HG03442 (cell line): ENCODE measurements at regions not wholly inside any gene's neighbourhood (a gene's known extent, or its start where the extent isn't known, plus 50 kb on each side); places are given as distances from the start of the nearest gene placed in this dataset.
"Not testable (repeated sequence)": the region's sequence is repeated elsewhere in the genome, so short reads cannot be mapped to it uniquely, and the experiment has no call there.

Experiments
- ATAC-seq: cut with Tn5 transposase; IDR thresholded peaks from one replicate; pipeline ENCODE4 v1.9.1; 2021; ENCODE audit warnings: mild to moderate bottlenecking, moderate library complexity; ENCODE audit not compliant: unreplicated experiment

DNA sequence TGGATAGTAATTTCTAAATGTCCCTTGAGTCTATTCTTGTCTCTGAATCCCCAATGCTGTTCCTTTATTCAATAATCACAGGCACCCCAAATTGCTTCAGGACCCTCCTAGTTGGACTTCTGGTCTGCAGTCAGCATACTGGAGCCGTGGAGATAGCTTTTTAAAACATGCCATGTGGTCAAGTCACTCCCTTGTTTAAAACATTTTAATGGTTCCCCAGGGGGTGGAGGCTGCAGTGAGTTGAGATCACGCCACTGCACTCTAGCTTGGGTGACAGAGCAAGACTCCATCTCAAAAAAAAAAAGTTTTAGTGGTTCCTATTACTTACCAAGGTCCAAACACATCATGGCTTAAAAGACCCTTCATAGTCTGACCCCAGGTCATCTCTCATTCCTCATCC, 220.3 kb downstream of the ADAMTS15 start:
- ATAC-seq, result no peak

GRCh38 chr11:130670200-130670599, 221.8 kb downstream of the ADAMTS15 start:
- ATAC-seq, result no peak

DNA sequence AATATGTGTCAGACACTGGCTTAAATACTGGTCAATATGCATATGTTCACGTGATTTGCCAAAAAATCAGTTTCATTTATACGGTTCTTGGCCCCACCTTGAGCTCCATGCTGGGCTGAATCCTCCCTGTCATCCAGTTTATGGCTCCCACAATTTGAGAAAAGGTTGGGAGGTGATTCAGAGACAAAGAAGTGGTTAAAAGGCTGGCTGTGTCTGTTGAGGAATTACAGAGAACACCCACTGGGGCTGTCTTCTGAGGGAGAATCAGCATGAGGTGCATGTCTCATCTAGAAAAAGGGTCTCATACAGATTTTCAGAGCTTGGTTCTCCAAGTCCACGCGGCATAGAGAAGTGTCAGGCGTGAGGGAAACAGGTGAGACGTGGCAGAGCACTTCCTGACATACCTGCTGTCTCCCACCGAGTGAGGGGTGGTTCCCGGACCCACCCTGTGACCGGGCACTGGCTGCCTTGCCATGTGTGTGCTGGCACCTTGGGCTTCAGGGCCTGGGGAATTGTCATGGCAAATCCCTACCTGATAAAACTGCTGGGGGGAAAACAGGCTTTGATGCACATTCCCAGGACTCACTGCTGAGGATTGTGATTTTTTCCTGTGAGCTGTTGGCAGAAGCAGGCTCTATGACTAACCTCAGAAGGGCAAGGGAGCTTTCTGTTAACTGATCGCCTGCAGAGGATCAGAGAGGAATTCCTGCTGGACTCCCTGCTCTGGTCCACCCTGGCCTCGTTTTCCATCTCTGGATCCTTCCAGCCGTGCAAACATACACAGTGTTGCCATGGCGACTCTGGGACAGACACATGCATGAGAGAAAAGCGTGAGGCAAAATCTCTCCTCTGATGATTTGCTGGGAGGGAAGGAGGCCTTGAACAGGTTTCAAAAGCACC, 223.6 kb downstream of the ADAMTS15 start:
- no peak for ATAC-seq

DNA sequence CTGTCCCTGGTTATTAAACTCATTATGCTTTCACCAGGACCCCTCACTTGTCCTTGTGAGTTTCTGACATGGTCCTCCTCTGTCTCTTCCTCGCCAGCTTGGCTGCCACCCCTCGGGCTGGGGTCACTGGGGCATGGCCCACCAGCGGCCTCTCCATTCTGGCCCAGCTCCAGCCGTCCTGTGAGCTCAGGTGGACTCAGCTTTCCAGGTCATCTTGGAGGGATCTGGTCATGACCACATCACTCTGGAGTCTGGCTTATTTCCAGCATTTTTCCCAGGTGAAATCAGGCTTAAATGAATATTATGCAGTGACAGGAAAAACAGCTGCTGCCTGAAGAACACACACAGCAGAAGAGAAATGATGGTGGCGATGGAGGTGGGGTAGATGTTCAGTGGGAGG, 224.5 kb downstream of the ADAMTS15 start:
- ATAC-seq, result no peak

GRCh38 chr11:130673698-130674097, 225.3 kb downstream of the ADAMTS15 start:
- ATAC-seq, result no peak

- no peak for ATAC-seq
These were observed 226.4 kb downstream of the ADAMTS15 start for GRCh38 chr11:130674686-130675308.

GRCh38 chr11:130675371-130675821, 227.0 kb downstream of the ADAMTS15 start:
- ATAC-seq, result no peak

- ATAC-seq, result no peak
These were observed 227.5 kb downstream of the ADAMTS15 start for GRCh38 chr11:130675917-130676316.

GRCh38 chr11:130677486-130678153, 229.2 kb downstream of the ADAMTS15 start:
- no peak for ATAC-seq

- no peak for ATAC-seq
These were observed 230.8 kb downstream of the ADAMTS15 start for GRCh38 chr11:130679247-130679646.

- ATAC-seq, result not testable (repeated sequence)
These were observed 233.8 kb downstream of the SNX19 start for GRCh38 chr11:130682471-130682870.

DNA sequence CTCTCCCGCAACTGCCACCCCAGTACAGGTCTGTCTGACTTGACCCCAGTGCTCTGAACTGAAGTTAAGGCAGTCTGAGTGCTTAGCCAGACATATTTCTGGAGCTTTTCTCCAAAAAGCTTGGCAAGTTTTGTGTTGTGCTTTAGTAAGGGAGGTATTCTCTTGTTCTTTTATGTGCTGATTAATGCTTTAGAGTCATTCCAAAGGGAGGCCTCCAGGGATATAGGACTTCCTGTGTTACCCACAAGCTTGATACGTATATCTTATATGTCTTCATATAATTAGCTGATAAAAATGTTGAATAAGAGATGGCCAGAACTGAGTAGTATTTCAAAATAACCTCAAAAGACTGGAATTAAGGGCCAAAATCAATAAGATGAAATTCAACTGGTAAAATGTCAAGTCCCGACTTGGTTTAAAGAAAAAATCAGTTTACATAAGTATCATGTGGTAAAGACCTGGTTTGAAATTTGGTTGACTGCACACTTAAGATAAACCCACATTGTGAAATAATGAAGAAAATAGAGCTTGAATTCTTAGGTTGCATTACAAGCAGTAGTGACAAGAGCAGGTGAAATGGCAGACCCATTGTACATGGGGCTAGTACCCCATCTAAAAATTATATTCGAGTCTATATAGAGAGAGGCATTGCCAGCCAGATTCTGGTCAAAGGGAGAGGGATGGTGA, 226.9 kb downstream of the SNX19 start:
- ATAC-seq, result no peak

DNA sequence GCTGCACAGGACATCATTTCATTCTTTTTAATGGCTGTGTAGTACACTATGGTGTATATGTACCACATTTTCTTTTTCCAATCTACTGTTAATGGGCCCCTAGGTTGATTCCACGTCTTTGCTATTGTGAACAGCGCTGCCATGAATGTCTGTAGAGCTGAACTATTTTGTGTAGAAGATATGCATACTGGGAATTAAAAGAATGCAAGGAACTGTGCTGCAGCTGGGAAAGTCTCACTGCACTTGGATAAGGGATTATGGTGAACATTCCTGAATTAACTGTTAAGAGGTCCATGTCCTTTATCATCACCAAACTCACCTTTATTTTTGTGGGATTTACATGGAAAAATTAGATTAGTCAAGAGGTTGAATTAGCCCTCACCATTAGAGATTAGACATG, 224.7 kb downstream of the SNX19 start:
- no peak for ATAC-seq

DNA sequence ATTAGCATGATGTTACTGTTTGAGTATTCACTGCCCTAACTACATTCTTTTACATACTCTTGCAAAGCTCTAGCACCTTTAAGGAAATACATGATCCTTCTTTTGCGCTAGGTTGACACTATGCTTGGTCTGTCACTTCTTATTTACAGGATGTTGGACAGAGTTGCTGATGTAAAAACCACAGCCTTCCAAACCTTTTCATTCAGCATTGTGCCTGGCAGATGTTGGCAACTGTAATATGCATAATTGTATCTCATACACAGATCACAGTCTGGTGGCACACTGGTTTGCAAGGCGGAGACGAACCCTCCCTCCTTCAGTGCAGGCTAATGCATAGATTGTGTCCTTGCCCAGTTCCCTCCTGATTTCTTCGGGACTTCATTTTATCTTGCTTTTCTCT, 224.1 kb downstream of the SNX19 start:
- no peak for ATAC-seq

- ATAC-seq, result no peak
These were observed 222.7 kb downstream of the SNX19 start for GRCh38 chr11:130693543-130693942.

DNA sequence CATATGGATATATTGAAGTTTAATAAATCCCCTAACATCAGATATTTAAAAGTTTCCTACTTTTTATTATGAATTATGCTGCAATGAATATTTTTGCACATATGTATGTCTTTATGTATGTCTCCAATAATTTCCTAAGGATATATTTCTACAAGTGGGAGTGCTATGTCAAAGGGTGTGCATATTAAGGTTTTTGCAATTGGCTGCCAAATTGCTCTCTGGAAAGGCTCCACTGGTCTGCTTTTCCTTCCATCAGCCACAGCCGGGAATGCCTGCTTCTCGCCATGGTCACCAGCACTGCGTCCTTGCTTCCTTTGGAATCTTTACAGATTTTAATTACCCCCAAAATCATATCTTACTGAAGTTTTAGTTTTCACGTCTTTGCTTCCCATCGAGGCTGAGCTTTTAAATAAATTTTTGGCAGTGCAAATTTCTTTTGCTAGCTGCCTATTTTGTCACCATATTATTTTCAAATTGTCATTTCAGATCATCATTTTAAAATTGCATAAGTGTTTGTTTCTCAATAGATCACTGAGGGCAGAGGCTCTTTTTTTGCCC, 221.7 kb downstream of the SNX19 start:
- no peak for ATAC-seq

DNA sequence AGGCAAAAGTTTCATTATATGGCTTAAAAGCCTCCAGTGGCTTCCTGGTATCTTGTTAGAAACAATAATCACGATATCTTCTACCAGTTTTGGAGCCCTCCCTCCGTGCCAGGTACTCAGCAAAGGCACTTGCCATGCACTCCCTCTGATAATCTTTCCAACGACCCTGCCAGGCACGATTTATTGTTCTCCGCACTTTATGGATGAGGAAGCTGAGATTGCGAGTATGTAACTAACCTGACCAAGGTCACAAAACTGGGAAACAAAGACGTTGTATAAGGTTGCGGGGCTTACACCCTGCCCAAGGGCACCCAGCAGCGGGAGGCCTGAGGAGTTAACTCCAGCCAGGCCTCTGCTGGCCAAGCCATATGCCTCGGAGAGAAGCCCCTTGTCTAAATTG, 218.1 kb downstream of the SNX19 start:
- no peak for ATAC-seq

DNA sequence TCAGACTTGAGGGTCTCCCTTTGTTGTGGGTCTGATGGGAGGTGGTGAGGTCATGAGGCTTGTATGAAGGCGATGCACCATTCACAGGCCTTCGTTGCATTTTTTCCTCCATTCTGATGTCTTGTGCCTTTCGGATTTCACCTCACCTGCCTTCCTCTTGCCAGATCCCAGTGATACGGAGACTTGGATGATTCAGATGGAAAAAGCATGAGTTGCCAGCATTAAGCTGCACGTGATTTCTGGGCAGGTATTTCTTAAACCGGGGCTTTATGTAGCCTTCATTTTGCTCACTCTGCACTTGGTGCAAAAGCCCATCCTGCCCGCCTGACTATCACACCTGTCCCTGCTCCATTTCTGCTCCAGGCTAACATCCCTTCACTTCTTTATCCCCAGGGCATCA, 216.7 kb downstream of the SNX19 start:
- no peak for ATAC-seq

DNA sequence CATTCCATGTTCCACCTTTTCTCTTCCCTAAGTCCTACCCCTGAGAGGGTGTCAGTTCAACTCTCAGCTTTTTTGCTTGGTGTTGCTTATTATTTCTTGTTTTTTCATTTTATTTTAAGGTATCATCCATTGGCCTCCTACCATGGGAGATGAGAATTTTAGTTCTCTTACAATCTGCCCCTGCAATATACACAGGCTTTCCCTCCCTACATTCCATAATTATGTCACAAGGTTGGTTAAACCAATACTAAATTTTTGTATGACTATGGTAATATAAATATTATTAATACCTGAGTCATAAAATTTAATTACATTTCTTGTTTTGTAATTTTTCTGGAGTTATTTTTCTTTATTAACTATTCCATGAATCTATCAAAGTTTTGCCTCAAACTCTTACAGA, 216.2 kb downstream of the SNX19 start:
- ATAC-seq, result no peak

DNA sequence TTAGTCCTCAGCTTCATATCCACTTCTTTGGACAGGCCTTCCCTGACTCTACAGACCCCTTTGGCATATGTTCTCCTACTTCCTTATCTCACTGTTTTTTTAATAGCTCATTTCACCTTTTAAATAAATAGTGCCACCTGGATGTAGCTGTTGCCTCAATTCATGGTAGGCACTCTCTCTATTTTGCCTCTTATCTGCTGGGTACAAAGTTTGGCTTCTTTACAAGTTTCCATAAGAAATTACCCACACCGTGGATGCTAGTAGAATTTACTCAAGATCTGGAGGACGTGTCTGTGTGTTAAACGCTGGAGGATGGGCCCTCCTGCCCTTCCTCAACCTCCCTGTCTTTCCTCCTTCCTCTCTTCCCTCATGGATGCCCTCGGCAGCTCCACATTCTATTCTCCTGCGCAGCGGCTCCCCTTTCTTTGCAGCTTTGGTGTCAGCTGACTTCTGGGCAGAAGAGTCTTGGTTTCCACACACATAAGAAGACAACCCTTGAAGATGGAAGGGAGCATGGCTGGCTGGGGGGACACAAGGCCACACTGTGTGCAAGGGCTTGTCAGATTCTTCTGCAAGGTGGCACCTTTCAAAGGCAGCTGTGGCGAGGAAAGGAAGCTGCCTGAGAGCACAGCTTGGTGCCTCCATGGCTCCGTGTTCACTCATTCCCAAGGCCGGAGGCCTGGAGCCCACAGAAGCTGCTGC, 212.6 kb downstream of the SNX19 start:
- ATAC-seq, result no peak
